Smooth muscle cell (in vitro differentiated cells): ENCODE measurements at regions not wholly inside any gene's neighbourhood (a gene's known extent, or its start where the extent isn't known, plus 50 kb on each side); places are given as distances from the start of the nearest gene placed in this dataset.

Experiments
- DNase-seq: peaks from one replicate; lab custom pipeline; 2025; ENCODE audit not compliant: unreplicated experiment; lab: John Stamatoyannopoulos, UW
- H2AFZ ChIP-seq: fragments of 200-600 bp; sonication (generic); 2 replicates; pipeline ENCODE4 v1.6.0; 2016; ENCODE audit warnings: antibody characterized with exemption, low read depth, mild to moderate bottlenecking
- H3F3A ChIP-seq: fragments of 200-600 bp; sonication (generic); 2 replicates; pipeline ENCODE4 v1.6.0; 2017; ENCODE audit warnings: antibody characterized with exemption, low read depth
- H3K27ac ChIP-seq: fragments of 200-600 bp; sonication (generic); 2 replicates; pipeline ENCODE4 v1.5.1; 2016; ENCODE audit warnings: low read depth, mild to moderate bottlenecking
- H3K27me3 ChIP-seq: fragments of 200-600 bp; sonication (generic); 2 replicates; pipeline ENCODE4 v1.6.1; 2016; ENCODE audit warnings: low read depth, mild to moderate bottlenecking
- H3K36me3 ChIP-seq: fragments of 200-600 bp; sonication (generic); 2 replicates; pipeline ENCODE4 v1.5.1; 2016; ENCODE audit warnings: low read depth
- H3K4me1 ChIP-seq: fragments of 200-600 bp; sonication (generic); 2 replicates; pipeline ENCODE4 v1.5.1; 2016; ENCODE audit warnings: low read depth
- H3K4me2 ChIP-seq: fragments of 200-600 bp; sonication (generic); 2 replicates; pipeline ENCODE4 v1.6.0; 2016; ENCODE audit warnings: mild to moderate bottlenecking
- H3K4me3 ChIP-seq: fragments of 200-600 bp; sonication (generic); 2 replicates; pipeline ENCODE4 v1.5.1; 2016; ENCODE audit warnings: mild to moderate bottlenecking
- H3K79me2 ChIP-seq: fragments of 200-600 bp; sonication (generic); 2 replicates; pipeline ENCODE4 v1.6.0; 2016; ENCODE audit warnings: low read depth, mild to moderate bottlenecking
- H3K9ac ChIP-seq: fragments of 200-600 bp; sonication (generic); 2 replicates; pipeline ENCODE4 v1.6.0; 2016; ENCODE audit warnings: low read depth
- H3K9me3 ChIP-seq: fragments of 200-600 bp; sonication (generic); replicated peaks from 2 replicates; pipeline ENCODE4 v1.5.1; 2016; ENCODE audit warnings: low read depth
- H4K20me1 ChIP-seq: fragments of 200-600 bp; sonication (generic); 2 replicates; pipeline ENCODE4 v1.6.0; 2016; ENCODE audit warnings: low read depth
- CTCF ChIP-seq: fragments of 200-600 bp; sonication (generic); IDR thresholded peaks from 2 replicates; pipeline ENCODE4 v1.5.1; 2017; ENCODE audit warnings: borderline replicate concordance, mild to moderate bottlenecking, antibody characterized with exemption; ENCODE audit not compliant: insufficient read depth, poor library complexity, severe bottlenecking
- WGBS: methylation state at CpG from one replicate; pipeline ENCODE4 v1.1.7; 2016; ENCODE audit warnings: low lambda C conversion rate; 5-methylcytosine and 5-hydroxymethylcytosine counted together

- no peak overlapping the region for H3K27ac ChIP-seq
- 75% methylated on average over 1 of the region's 1 CpG for WGBS
- no peaks in the 10 kb centered on the region for H3K79me2 ChIP-seq
- H3K4me3 ChIP-seq = no peak overlapping the region
- H3K27me3 ChIP-seq = no peaks in the 10 kb centered on the region
- H2AFZ ChIP-seq = no peak overlapping the region
- no peaks in the 10 kb centered on the region for H3K36me3 ChIP-seq
- no peaks in the 10 kb centered on the region for H3K4me1 ChIP-seq
- DNase-seq = no peak
- no peaks in the 10 kb centered on the region for H3F3A ChIP-seq
- no peak overlapping the region for H3K9ac ChIP-seq
- H3K4me2 ChIP-seq = no peak overlapping the region
- no peak for TF ChIP-seq CTCF
- no peaks in the 10 kb centered on the region for H4K20me1 ChIP-seq
- H3K9me3 ChIP-seq = no peaks in the 10 kb centered on the region
These were observed 60.8 kb upstream of the ARRDC3 start for GRCh38 chr5:91443761-91444467.

GRCh38 chr5:91443023-91443422 is 59.9 kb upstream of the ARRDC3 start:
- Histone ChIP-seq H3K4me1 (no peaks in the 10 kb centered on the region), H3K4me2 (peak overlapping the region; percentile 23), H3K9me3 (no peaks in the 10 kb centered on the region), H3K79me2 (no peaks in the 10 kb centered on the region), H3K4me3 (no peak overlapping the region), H2AFZ (no peak overlapping the region), H3K9ac (no peak overlapping the region), H4K20me1 (no peaks in the 10 kb centered on the region), H3K27ac (no peak overlapping the region), H3F3A (no peaks in the 10 kb centered on the region), H3K36me3 (no peaks in the 10 kb centered on the region), H3K27me3 (no peaks in the 10 kb centered on the region)
- no peak for DNase-seq
- WGBS = 66% methylated on average over 1 of the region's 1 CpG
- TF ChIP-seq CTCF = no peak

GRCh38 chr5:91441082-91441481 is 58.0 kb upstream of the ARRDC3 start:
- Histone ChIP-seq H3K27me3 (no peaks in the 10 kb centered on the region), H3K9ac (no peak overlapping the region), H4K20me1 (no peaks in the 10 kb centered on the region), H3K9me3 (no peaks in the 10 kb centered on the region), H3K36me3 (no peaks in the 10 kb centered on the region), H3K27ac (no peak overlapping the region), H3K79me2 (no peaks in the 10 kb centered on the region), H3K4me1 (no peaks in the 10 kb centered on the region), H3F3A (no peaks in the 10 kb centered on the region), H3K4me2 (no peak overlapping the region), H3K4me3 (no peak overlapping the region), H2AFZ (no peak overlapping the region)
- WGBS = 97% methylated on average over 1 of the region's 1 CpG
- DNase-seq = no peak
- TF ChIP-seq CTCF = no peak

- no peaks in the 10 kb centered on the region for H4K20me1 ChIP-seq
- 91% methylated on average over 1 of the region's 1 CpG for WGBS
These were observed 55.8 kb upstream of the ARRDC3 start for GRCh38 chr5:91438871-91439270.

More at GRCh38 chr5:91438871-91439270, 55.8 kb upstream of the ARRDC3 start:
- no peak for TF ChIP-seq CTCF
- no peaks in the 10 kb centered on the region for H3K36me3 ChIP-seq
- H3K9me3 ChIP-seq = no peaks in the 10 kb centered on the region
- no peaks in the 10 kb centered on the region for H3K4me1 ChIP-seq
- no peak overlapping the region for H3K4me3 ChIP-seq
- H3K27me3 ChIP-seq = no peaks in the 10 kb centered on the region
- no peak for DNase-seq
- H3K27ac ChIP-seq = no peak overlapping the region
- H2AFZ ChIP-seq = no peak overlapping the region
- no peak overlapping the region for H3K9ac ChIP-seq
- H3F3A ChIP-seq = no peaks in the 10 kb centered on the region
- no peak overlapping the region for H3K4me2 ChIP-seq
- H3K79me2 ChIP-seq = no peaks in the 10 kb centered on the region
